Mesenchymal stem cell (in vitro differentiated cells and primary cell): ENCODE measurements at regions not wholly inside any gene's neighbourhood (a gene's known extent, or its start where the extent isn't known, plus 50 kb on each side); places are given as distances from the start of the nearest gene placed in this dataset.

Experiments used
- DNase-seq: peaks from one replicate; pipeline ENCODE4 v3.0.0-alpha.2; 2013
- H2AFZ ChIP-seq: one replicate; pipeline ENCODE4 v1.6.1; 2013; ENCODE audit warnings: low read depth, mild to moderate bottlenecking, control low read depth, inconsistent platforms, low read length, moderate library complexity
- H2AK5ac ChIP-seq: 2 replicates; pipeline ENCODE4 v1.6.1; 2013; ENCODE audit warnings: low read length, moderate library complexity, mild to moderate bottlenecking, inconsistent platforms; ENCODE audit not compliant: severe bottlenecking
- H2BK120ac ChIP-seq: one replicate; pipeline ENCODE4 v1.6.1; 2013; ENCODE audit warnings: low read depth, mild to moderate bottlenecking, inconsistent platforms, low read length, moderate library complexity
- H2BK12ac ChIP-seq, 2 experiments: one replicate each; pipeline ENCODE4 v1.6.1; 2013; ENCODE audit warnings: inconsistent platforms in 2 of 2, low read length in 2 of 2, mild to moderate bottlenecking in 2 of 2, moderate library complexity in 2 of 2, control low read depth in 1 of 2
- H2BK15ac ChIP-seq: one replicate; pipeline ENCODE4 v1.6.1; 2013; ENCODE audit warnings: mild to moderate bottlenecking, low read depth, inconsistent platforms; ENCODE audit not compliant: poor library complexity, severe bottlenecking
- H2BK5ac ChIP-seq: 2 replicates; pipeline ENCODE4 v1.6.1; 2013; ENCODE audit warnings: low read depth, mild to moderate bottlenecking, low read length, control low read depth, inconsistent platforms; ENCODE audit not compliant: poor library complexity, severe bottlenecking
- H3K14ac ChIP-seq, 2 experiments: one replicate each; pipeline ENCODE4 v1.6.1; 2013; ENCODE audit warnings: inconsistent platforms in 2 of 2, low read length in 2 of 2, control low read depth in 1 of 2, mild to moderate bottlenecking in 1 of 2, moderate library complexity in 1 of 2
- H3K18ac ChIP-seq, 2 experiments: one replicate each; pipeline ENCODE4 v1.6.1; 2013; ENCODE audit warnings: inconsistent platforms in 2 of 2, low read length in 2 of 2, control low read depth in 1 of 2, low read depth in 1 of 2, mild to moderate bottlenecking in 1 of 2
- H3K23ac ChIP-seq, 2 experiments: one replicate each; pipeline ENCODE4 v1.6.1; 2013; ENCODE audit warnings: inconsistent platforms in 2 of 2, low read length in 2 of 2, mild to moderate bottlenecking in 2 of 2, moderate library complexity in 2 of 2, control low read depth in 1 of 2
- H3K27ac ChIP-seq: 2 replicates; pipeline ENCODE4 v1.5.1; 2013; ENCODE audit warnings: mild to moderate bottlenecking, moderate library complexity, low read length, control low read depth, inconsistent platforms; ENCODE audit not compliant: poor library complexity, severe bottlenecking
- H3K27me3 ChIP-seq, 2 experiments: 2 replicates each; pipeline versions ENCODE4 v1.6.1 to v1.7.0; 2013; ENCODE audit warnings: low read length in 2 of 2, mild to moderate bottlenecking in 2 of 2, moderate library complexity in 2 of 2, control low read depth in 1 of 2, inconsistent platforms in 1 of 2; ENCODE audit not compliant: control insufficient read depth in 1 of 2, insufficient read depth in 1 of 2
- H3K36me3 ChIP-seq, 2 experiments: 2 replicates each; pipeline versions ENCODE4 v1.6.1 to v1.7.0; 2013; ENCODE audit warnings: low read length in 2 of 2, control low read depth in 1 of 2, inconsistent platforms in 1 of 2, low read depth in 1 of 2, mild to moderate bottlenecking in 1 of 2; ENCODE audit not compliant: insufficient read depth in 2 of 2, control insufficient read depth in 1 of 2
- H3K4ac ChIP-seq, 2 experiments: one replicate each; pipeline ENCODE4 v1.6.1; 2013; ENCODE audit warnings: inconsistent platforms in 2 of 2, low read length in 2 of 2, mild to moderate bottlenecking in 2 of 2, moderate library complexity in 2 of 2, control low read depth in 1 of 2, low read depth in 1 of 2
- H3K4me1 ChIP-seq: 2 replicates; pipeline ENCODE4 v1.6.1; 2013; ENCODE audit warnings: low read depth, low read length, control low read depth; ENCODE audit not compliant: control insufficient read depth, insufficient read depth
- H3K4me2 ChIP-seq: 2 replicates; pipeline ENCODE4 v1.6.1; 2013; ENCODE audit warnings: low read length, mild to moderate bottlenecking, inconsistent platforms; ENCODE audit not compliant: poor library complexity, severe bottlenecking
- H3K4me3 ChIP-seq, 2 experiments: 2 replicates each; pipeline versions ENCODE4 v1.5.1 to v1.7.0; 2013; ENCODE audit warnings: low read length in 2 of 2, mild to moderate bottlenecking in 2 of 2, control low read depth in 1 of 2, low read depth in 1 of 2; ENCODE audit not compliant: insufficient read depth in 1 of 2
- H3K79me1 ChIP-seq: replicated peaks from 2 replicates; pipeline ENCODE4 v1.6.1; 2013; ENCODE audit warnings: mild to moderate bottlenecking, control low read depth, low read length, inconsistent platforms; ENCODE audit not compliant: poor library complexity, severe bottlenecking
- H3K9ac ChIP-seq: 2 replicates; pipeline ENCODE4 v1.7.0; 2013; ENCODE audit warnings: mild to moderate bottlenecking, low read length, moderate library complexity
- H3K9me3 ChIP-seq: 2 replicates; pipeline ENCODE4 v1.7.0; 2013; ENCODE audit warnings: mild to moderate bottlenecking, low read length; ENCODE audit not compliant: control insufficient read depth
- H4K8ac ChIP-seq: one replicate; pipeline ENCODE4 v1.6.1; 2013; ENCODE audit warnings: inconsistent platforms, mild to moderate bottlenecking, low read length, moderate library complexity
- H4K91ac ChIP-seq: one replicate; pipeline ENCODE4 v1.6.1; 2013; ENCODE audit warnings: mild to moderate bottlenecking, low read length, inconsistent platforms
- WGBS: methylation state at CpG from one replicate; pipeline ENCODE4 v1.1.7; 2013; ENCODE audit warnings: mixed read lengths; 5-methylcytosine and 5-hydroxymethylcytosine counted together

DNA sequence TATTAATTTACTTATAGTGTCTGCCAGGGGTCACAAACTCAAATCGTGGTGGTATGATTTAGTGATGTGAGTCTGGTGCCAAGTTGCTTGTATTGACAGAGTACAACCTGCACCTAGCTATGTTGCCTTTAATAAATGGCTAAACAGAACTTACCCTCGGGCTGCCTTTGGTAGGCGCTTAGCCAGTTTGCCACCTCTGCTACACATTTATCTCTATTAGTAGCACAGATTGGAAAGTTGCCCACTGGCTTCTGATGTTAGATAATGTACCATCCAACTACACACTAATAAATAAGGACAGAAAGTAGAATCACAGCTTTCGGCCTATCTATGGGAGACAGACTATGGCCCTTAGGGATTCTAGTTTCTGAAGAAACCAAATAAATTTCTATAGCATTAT is 368.4 kb downstream of the MAN2A1 start:
- Histone ChIP-seq H3K9me3 (no peaks in the 10 kb centered on the region), H3K4me1 (no peaks in the 10 kb centered on the region), H2AFZ (no peak overlapping the region), H3K4ac (no peak overlapping the region), H2BK12ac (no peak overlapping the region), H2BK120ac (no peak overlapping the region), H3K23ac (no peak overlapping the region), H3K4me2 (no peak overlapping the region), H3K14ac (no peak overlapping the region), H3K27ac (no peak overlapping the region), H4K91ac (no peak overlapping the region), H3K9ac (no peak overlapping the region), H4K8ac (no peak overlapping the region), H2BK15ac (no peak overlapping the region), H3K79me1 (no peaks in the 10 kb centered on the region), H2AK5ac (no peak overlapping the region), H3K27me3 (no peaks in the 10 kb centered on the region), H3K4me3 (no peak overlapping the region), H2BK5ac (no peak overlapping the region), H3K36me3 (no peaks in the 10 kb centered on the region), H3K18ac (no peak overlapping the region)
- 80% methylated on average over 1 of the region's 4 CpGs for WGBS
- DNase-seq = no peak

DNA sequence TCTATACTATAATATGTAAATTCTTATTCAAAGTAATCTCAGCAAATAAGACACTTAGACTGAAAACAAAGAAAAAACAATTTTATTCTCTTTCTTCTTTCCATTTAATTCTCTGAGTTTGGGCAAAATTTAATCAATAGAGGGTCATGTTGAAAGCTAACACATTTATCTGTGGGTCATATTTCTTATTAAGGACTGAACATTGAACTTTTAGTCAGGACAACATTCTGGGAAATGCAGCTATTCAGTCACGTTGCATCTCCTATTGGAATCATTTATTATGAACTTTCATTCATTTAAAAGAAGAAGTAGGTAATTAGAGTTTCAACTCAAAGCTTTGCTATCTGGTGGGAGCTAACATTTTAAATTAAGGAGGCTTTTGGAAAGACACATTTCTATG is 372.5 kb downstream of the MAN2A1 start:
- Histone ChIP-seq H4K91ac (no peak overlapping the region), H3K79me1 (no peaks in the 10 kb centered on the region), H3K4me3 (no peak overlapping the region), H3K9ac (no peak overlapping the region), H2BK12ac (no peak overlapping the region), H3K18ac (no peak overlapping the region), H2AK5ac (no peak overlapping the region), H3K36me3 (no peaks in the 10 kb centered on the region), H3K4ac (no peak overlapping the region), H3K4me2 (no peak overlapping the region), H3K23ac (no peak overlapping the region), H4K8ac (no peak overlapping the region), H3K4me1 (no peaks in the 10 kb centered on the region), H2AFZ (no peak overlapping the region), H3K9me3 (no peaks in the 10 kb centered on the region), H3K27ac (no peak overlapping the region), H2BK120ac (no peak overlapping the region), H2BK15ac (no peak overlapping the region), H3K27me3 (no peaks in the 10 kb centered on the region), H2BK5ac (no peak overlapping the region), H3K14ac (no peak overlapping the region)
- no CpG with 5 or more reads among the region's 1 CpG for WGBS
- DNase-seq = no peak

DNA sequence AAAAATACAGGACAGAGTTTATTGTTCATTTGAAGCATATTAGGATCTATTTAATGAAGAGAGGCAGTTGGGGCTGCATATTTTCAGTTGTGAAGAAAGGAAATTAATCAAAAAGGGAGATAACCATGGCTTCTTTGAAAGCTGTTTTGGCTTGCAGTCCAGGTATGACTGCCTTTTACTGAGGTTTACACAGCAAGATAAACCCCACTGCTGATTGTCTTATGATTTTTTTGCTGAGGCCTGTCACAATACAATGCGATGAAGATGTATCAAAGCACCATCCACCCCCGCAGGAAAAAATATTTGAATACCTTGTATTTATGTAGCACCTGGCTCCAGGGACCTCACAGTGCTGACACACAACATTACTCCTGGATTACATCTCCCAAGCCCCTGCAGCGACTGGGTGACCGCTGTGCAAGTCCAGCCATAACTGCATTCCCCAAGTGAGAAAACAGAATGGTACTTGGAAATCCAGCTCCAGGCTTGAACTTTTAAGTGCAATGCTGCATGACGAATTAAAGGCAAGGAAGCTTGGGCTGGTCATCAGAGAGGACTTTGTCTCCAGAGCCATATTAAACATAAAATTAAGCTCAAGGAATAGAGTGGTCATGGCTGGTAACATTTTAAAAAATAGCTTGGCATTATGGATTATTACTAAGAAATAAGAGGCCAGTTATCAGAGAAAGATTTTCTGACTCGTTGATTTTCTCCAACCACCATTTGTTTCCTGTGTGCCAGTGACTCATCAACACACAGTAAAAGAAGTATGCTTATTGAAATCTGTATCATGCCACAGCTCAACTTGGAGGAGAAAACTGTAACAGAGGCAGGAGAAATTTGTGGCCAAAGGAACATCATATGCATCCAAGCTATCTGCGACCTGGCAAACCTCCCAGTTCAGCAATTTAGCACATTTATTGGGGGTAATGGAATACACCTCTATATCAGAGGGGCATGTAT is 374.2 kb downstream of the MAN2A1 start:
- peak; percentile 54 for DNase-seq
- H4K8ac ChIP-seq = no peak overlapping the region
- H3K79me1 ChIP-seq = no peaks in the 10 kb centered on the region
- H3K4me2 ChIP-seq = no peak overlapping the region
- no peak overlapping the region for H3K14ac ChIP-seq
- no peak overlapping the region for H3K4ac ChIP-seq
- no peak overlapping the region for H4K91ac ChIP-seq
- no peaks in the 10 kb centered on the region for H3K36me3 ChIP-seq
- H3K4me3 ChIP-seq = no peak overlapping the region
- no peak overlapping the region for H3K9ac ChIP-seq
- no peak overlapping the region for H3K18ac ChIP-seq
- H2BK12ac ChIP-seq = no peak overlapping the region
- H2BK120ac ChIP-seq = peak overlapping the region; percentile 57
- no peaks in the 10 kb centered on the region for H3K4me1 ChIP-seq
- H3K27me3 ChIP-seq = no peaks in the 10 kb centered on the region
- peaks cover 8% of the 10 kb centered on the region for H3K9me3 ChIP-seq
- H2AFZ ChIP-seq = no peak overlapping the region
- WGBS = 75% methylated on average over 7 of the region's 7 CpGs
- no peak overlapping the region for H2BK5ac ChIP-seq
- no peak overlapping the region for H3K27ac ChIP-seq
- no peak overlapping the region for H2BK15ac ChIP-seq
- H3K23ac ChIP-seq = no peak overlapping the region
- H2AK5ac ChIP-seq = no peak overlapping the region

DNA sequence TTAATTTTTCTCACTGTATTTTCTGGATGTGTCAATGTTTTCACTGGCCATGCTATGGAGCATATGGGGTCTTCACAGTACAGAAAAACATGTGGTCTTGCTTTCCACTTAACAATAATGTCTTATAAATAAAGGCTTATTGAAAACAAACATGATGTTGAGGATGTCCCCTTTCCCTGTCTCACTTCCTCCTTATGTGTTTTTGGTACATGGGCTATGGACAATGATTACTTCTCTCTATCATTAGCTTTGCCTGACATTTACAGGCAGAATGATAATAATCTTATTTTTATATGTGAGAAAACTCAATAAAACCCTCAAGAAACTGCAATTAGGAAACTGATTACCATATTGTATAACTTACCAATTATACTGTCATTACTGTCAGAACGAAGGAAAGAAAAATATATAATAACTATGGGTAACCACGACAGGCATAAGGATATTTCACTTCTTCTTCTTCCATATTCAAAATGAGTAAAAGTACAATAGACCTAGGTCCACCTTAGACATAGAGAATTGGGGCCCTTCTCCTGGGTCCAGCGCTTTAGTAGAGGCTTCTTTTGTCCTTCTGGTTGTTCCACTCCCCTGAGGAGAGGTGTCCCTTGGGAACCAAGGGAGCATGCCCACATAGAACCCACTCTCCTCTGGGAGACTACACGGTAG is 375.0 kb downstream of the MAN2A1 start:
- Histone ChIP-seq H3K27me3 (no peaks in the 10 kb centered on the region), H3K27ac (no peak overlapping the region), H3K9me3 (peaks cover 12% of the 10 kb centered on the region), H3K79me1 (no peaks in the 10 kb centered on the region), H2AK5ac (no peak overlapping the region), H2BK15ac (no peak overlapping the region), H3K4ac (no peak overlapping the region), H3K4me3 (no peak overlapping the region), H3K23ac (no peak overlapping the region), H3K9ac (no peak overlapping the region), H2BK5ac (no peak overlapping the region), H3K14ac (no peak overlapping the region), H4K91ac (no peak overlapping the region), H3K18ac (no peak overlapping the region), H3K4me1 (no peaks in the 10 kb centered on the region), H2AFZ (no peak overlapping the region), H4K8ac (no peak overlapping the region), H3K4me2 (no peak overlapping the region), H2BK12ac (peak overlapping the region in 1 of 2 experiments; percentile 42), H3K36me3 (no peaks in the 10 kb centered on the region), H2BK120ac (no peak overlapping the region)
- 94% methylated on average over 2 of the region's 4 CpGs for WGBS
- DNase-seq = no peak
